SK-N-MC (cell line): ENCODE measurements at regions not wholly inside any gene's neighbourhood (a gene's known extent, or its start where the extent isn't known, plus 50 kb on each side); places are given as distances from the start of the nearest gene placed in this dataset.

Experiments
- EZH2 ChIP-seq: fragments of 200-600 bp; sonication (generic); IDR thresholded peaks from one replicate; pipeline ENCODE4 v1.6.1; 2017; ENCODE audit warnings: antibody characterized with exemption
- FOXP2 ChIP-seq: optimal IDR thresholded peaks from 2 replicates; pipeline ENCODE3; 2011; ENCODE audit warnings: mild to moderate bottlenecking, moderate library complexity; ENCODE audit not compliant: insufficient read depth; ENCODE audit errors: extremely low read length, control extremely low read depth
- POLR2AphosphoS5 ChIP-seq: IDR thresholded peaks from 2 replicates; pipeline ENCODE4 v1.6.1; 2012; ENCODE audit warnings: mild to moderate bottlenecking, low read depth, low read length, borderline replicate concordance

- TF ChIP-seq EZH2 = no peak
- no peak for TF ChIP-seq POLR2AphosphoS5
- no peak for TF ChIP-seq FOXP2
Measured at GRCh38 chr12:86838260-86838659, 582.1 kb upstream of the MGAT4C start.
